GM18520 (cell line): ENCODE measurements at regions not wholly inside any gene's neighbourhood (a gene's known extent, or its start where the extent isn't known, plus 50 kb on each side); places are given as distances from the start of the nearest gene placed in this dataset.

Experiments used
- ATAC-seq: cut with Tn5 transposase; IDR thresholded peaks from one replicate; pipeline ENCODE4 v1.9.1; 2021; ENCODE audit not compliant: unreplicated experiment

GRCh38 chr14:100399052-100399849 lies 76.1 kb downstream of the SLC25A47 start:
- no peak for ATAC-seq

- ATAC-seq = no peak
Observed at GRCh38 chr14:100400115-100400514, 77.0 kb downstream of the SLC25A47 start.

- ATAC-seq = no peak
Observed at GRCh38 chr14:100401031-100401692, 78.0 kb downstream of the SLC25A47 start.

GRCh38 chr14:100401792-100402191 lies 78.7 kb downstream of the SLC25A47 start:
- ATAC-seq = no peak

DNA sequence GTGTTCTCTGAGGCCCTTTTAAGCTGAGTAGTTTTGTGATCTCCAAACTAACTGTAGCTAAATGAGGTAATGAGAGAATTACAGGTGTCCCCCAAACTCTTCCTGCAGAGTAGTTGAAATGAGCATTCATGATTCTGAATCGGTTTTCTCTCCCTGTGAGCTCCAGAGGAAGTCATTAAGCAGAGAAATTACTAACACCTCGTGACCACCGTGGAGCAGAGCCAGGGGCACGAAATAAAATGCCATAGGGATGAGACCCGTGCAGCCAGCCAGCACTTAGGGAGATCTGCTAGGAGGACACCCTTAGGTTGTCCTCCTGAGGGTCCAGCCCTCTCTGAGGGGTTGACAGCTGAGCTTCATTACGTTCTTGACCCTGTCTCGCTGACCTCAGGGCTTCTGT lies 79.5 kb downstream of the SLC25A47 start:
- no peak for ATAC-seq

DNA sequence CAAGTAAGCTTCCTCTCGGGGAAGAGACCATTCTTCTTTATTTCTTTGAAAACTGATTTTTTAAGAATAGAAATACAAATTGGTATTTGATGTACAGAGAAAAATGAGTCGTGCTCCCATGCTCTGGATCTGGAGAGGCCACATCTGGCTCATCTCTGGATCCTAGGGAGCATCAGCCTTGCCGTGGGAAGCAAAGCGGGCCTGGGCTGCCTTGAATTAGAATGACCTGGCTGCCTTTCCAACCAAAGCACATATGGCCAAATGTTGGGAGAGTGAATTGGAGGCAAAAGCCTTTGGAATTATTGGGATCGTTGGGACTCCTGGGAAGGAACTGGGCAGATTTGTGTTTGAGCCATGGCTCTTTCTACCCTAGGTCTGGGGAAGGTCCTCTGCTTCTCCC lies 80.0 kb downstream of the SLC25A47 start:
- ATAC-seq = no peak

DNA sequence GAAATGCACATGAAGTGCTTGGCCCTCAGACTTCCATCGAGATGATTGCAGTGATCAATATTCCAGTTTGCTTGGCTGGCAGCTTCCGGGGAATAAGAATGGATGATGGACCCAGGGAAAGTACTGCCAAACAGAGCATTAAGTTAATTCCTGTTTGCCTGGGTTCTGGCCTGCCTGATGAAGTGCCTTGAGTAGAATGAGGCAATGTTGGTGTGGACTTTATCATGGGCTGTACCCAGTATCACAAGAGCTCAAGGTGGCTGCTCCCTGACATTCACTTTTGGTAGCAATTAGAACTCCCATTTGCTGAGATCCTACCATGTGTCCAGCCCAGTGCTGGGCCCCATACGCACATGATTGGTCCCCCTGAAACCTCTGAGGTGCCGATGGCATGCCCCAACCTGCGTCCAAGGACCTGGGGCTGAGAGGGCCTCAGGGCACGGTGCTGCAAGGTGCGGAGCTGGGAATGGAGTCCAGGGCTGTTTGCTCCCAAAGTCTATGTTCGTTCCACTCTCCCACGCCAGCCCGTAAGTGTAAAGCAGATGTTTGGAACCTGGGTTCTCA lies 80.7 kb downstream of the SLC25A47 start:
- no peak for ATAC-seq

DNA sequence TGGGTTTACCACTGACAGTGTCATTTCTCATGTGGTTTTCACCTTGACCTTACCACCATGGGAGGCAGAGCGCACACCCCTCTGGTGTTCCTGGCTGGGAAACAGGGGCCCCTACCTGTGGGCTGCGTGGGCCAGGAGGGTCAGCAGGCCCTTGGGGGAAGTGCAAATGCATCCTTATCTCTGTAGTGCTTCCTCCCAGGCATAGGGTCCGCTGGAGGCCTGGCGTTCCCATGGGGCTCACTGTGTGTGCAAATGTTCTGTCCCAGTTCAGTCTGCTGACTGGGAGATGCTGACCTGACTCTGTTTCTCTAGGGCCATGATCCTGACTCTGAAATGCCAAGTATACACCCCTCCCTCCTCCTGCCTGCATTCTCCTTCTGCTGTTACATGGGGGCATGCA lies 81.3 kb downstream of the SLC25A47 start:
- no peak for ATAC-seq

GRCh38 chr14:100405760-100406455 lies 82.8 kb downstream of the SLC25A47 start:
- ATAC-seq = no peak

GRCh38 chr14:100406505-100407131 lies 83.5 kb downstream of the SLC25A47 start:
- no peak for ATAC-seq

DNA sequence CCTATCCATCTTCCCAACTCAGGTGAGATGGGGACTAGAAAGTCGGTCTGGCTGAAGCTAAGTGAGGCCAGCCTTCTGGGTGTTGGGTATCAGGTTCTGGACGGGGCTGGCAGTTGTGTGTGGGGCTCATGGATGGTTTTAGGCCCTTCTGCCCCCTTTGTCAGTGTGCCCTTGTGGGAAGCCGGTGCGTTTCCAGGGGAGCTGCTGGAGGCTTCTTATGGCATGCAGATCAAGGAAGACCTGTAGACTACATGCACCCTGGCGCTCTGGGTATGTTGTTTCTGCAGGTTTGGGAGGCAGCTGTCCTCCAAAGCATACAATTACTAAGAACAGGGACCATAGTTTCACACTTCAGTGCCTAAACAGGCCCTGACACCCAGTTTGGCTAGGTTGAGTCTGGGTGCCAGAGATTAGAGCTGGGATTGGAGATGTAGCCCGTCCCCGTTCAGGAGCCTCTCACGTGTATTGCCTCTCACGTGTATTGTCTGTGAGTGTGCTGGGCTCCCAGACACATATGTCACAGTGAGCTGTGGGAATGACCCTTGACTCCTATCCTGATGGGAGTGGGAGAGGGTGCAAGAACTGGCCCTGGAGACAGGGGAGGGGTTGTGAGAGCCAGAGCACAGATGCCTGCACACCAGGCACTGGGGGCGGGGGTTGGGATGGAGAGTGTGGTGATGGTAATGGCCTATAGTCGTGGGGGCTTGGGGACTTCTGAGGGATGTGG lies 84.4 kb downstream of the SLC25A47 start:
- ATAC-seq = no peak

DNA sequence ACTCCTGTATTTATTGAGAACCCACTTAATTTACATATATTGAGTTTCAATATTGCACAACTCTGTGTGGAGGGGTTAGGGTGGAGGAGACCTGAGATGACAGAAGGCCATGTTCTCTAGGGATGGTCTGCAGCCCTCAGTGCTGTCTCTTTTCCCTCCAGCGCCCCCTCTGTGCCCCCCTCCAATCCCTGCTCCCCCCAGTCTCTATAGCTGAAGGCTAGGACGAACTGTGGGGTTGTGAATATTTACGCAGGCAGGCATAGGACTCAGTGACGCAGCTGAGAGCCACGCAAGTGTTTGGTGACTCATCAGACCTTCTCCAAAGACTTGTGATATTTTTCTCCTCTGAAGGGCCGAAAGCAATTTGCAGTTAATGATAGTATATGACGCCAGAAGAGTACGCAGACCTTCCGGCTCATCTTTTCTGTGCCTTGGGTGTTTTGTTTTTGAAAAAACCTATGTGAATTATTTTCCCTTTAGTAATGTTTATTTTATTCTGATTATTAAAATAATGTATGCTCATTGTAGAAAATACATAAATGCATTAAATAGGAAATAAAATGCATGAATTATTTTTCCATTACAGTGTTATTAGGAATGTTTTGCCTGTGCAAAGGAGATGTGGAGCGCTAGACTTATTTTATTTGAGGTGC lies 85.3 kb downstream of the SLC25A47 start:
- no peak for ATAC-seq

GRCh38 chr14:100409003-100409360 lies 85.8 kb downstream of the SLC25A47 start:
- no peak for ATAC-seq

DNA sequence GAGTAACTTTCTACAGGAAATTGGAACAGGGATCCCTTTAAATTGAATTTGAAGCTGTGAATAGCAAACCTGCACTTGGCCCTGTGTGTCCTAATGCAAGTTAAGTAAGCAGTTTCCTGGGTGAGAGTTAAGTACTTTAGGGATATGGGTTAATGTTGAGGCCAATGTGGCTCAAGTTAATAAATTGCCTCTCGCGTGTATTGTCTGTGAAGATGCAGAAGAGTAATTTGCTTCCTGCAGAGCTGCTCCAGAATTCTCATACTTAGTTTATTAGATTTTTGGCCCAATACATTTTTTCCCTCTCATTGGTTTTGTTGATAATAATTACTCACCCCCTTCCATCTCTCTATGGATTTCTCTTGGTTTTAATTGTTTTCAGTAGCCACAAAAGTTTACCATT lies 86.5 kb downstream of the SLC25A47 start:
- no peak for ATAC-seq

DNA sequence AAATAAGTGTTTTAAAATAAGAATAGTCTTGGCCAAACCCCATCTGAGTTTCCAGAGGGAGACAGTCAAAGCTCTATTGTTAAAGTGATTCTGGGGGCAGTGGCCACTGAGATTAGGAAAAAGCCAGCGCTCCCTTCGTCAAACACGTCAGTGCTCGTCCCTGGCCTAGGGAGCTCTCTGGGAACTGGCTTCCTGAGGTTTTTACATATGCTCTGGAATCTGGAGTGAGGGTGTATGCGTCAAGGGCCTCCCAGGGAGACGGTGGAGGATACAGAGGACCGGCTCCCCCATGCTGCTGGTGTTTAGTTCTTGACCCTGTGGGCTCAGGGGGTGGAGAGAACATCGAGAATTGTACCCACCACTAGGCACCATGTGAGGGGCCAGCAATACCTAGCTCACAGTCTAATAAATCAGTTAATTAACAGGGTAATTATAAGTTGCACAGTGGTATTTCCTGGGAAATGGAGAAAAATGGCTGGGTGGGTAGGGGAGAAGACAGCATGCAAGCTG lies 87.0 kb downstream of the SLC25A47 start:
- ATAC-seq = no peak

GRCh38 chr14:100413699-100414098 lies 90.6 kb downstream of the SLC25A47 start:
- ATAC-seq = no peak

DNA sequence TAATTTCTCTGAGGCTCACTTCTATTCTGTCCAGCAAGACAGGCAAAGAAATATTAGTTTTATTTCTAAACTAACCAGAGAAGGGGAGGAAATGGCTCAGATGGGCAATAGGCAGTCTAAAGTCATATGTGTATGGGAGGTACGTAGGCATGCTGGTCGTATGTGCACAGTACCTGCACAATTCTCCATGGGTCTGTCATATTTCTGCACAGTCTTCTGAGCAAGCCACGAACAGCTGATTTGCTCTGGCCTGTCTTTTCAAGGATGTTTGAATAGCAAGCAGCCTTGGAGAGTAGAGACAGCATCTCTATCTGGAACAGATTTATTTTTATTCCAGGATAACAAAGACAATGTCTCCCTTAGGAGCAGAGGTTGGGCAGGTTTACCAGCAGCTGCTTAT lies 92.1 kb downstream of the SLC25A47 start:
- ATAC-seq = no peak

DNA sequence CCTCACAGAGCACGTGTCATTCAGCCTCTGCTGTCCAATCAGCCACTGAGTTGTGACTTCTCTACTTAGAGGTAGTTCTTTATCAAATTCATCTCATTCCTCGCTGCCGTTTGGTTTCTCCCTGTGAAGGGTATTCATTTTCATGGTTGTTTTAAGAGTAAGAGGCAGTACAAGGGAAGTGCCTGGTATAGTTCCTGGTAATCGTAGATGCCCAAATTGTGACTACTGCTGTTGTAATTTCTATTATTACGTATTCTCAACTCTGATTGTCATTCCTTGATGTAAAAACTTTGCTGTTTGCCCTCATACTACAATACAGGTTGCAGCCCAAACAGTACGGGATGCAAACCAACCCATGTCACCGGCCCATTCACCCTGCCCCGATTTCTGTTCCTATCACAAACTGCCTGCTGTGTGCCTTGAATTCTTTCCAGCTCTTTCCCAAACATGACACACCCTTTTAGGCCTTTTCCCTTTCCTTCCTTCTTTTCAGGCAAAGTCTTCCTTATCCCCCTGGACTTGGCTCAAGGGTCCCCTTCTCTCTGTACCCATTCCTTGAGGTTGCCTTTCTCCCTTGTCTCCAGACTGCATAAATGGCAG lies 93.0 kb downstream of the SLC25A47 start:
- no peak for ATAC-seq
